ENCODE measurements at regions not wholly inside any gene's neighbourhood (a gene's known extent, or its start where the extent isn't known, plus 50 kb on each side); places are given as distances from the start of the nearest gene placed in this dataset.

DNA sequence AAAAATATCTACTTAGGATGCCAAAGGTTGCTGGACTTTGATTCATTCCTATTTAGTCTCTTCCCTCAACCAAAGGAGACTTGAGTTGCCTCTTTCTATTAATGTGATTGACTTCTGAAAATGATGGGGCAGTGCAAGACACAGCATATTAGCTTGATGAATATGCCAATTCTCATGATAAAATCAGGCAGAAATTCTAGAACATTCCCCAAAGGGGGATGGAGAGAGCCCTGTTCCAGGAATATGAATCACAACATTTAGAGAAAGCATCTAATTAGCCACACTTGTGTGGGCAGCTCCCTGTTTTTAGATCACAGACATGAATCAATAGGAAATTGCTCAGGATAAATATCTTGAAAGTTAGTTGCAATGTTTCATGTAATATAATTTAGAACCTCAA is 584.0 kb upstream of the CDH8 start:
- TF ChIP-seq, protein P1, sequence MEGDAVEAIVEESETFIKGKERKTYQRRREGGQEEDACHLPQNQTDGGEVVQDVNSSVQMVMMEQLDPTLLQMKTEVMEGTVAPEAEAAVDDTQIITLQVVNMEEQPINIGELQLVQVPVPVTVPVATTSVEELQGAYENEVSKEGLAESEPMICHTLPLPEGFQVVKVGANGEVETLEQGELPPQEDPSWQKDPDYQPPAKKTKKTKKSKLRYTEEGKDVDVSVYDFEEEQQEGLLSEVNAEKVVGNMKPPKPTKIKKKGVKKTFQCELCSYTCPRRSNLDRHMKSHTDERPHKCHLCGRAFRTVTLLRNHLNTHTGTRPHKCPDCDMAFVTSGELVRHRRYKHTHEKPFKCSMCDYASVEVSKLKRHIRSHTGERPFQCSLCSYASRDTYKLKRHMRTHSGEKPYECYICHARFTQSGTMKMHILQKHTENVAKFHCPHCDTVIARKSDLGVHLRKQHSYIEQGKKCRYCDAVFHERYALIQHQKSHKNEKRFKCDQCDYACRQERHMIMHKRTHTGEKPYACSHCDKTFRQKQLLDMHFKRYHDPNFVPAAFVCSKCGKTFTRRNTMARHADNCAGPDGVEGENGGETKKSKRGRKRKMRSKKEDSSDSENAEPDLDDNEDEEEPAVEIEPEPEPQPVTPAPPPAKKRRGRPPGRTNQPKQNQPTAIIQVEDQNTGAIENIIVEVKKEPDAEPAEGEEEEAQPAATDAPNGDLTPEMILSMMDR (IDR thresholded peaks at IDR 0.05; ENCODE audit: borderline replicate concordance, insufficient read depth, low read depth, low read length), result no peak
- no peak overlapping the region for H3K4me3 ChIP-seq (ENCODE audit: low read depth, low read length)

DNA sequence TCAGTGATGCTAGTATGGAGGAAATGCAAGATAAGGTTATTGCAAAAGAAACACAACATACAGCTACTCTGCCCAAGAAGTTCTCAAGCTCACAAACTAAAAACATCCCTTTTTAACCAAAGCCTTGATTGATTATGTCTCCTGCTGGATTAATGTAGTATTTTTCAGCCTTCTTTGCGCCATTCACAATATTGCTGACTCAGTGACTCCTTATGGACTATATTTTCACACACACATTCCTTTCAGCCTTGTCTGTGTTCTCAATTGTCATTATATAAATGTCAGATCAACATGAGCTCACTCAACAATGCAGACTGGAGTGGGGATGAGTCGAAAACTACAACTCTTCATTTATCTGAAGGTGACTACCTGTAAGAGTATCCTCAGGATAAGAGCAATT is 579.3 kb upstream of the CDH8 start:
- TF ChIP-seq, protein P1 (IDR thresholded peaks at IDR 0.05; ENCODE audit: borderline replicate concordance, insufficient read depth, low read depth, low read length), result no peak
- H3K4me3 ChIP-seq (ENCODE audit: low read depth, low read length), result no peak overlapping the region

DNA sequence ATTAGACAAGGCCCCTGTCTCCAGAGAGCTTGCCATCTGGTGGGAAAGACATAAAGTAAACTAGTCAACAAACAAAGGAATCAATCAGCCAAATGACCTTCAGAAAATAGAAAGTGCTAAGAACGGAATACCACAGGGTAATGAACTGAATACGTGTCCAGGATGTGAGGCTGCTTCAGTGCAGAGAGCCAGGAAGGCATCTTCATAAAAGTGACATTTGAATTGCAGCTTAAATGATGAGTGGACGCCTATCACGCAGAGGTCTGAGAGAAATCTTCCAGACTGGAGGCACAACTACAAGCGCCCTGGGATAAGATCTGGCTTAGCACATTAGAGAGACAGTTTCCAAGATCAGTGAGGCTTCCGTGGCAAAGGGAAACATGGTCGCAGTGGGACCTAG is 574.1 kb upstream of the CDH8 start:
- TF ChIP-seq, protein P1 (IDR thresholded peaks at IDR 0.05; ENCODE audit: borderline replicate concordance, insufficient read depth, low read depth, low read length), result no peak
- no peak overlapping the region for H3K4me3 ChIP-seq (ENCODE audit: low read depth, low read length)

DNA sequence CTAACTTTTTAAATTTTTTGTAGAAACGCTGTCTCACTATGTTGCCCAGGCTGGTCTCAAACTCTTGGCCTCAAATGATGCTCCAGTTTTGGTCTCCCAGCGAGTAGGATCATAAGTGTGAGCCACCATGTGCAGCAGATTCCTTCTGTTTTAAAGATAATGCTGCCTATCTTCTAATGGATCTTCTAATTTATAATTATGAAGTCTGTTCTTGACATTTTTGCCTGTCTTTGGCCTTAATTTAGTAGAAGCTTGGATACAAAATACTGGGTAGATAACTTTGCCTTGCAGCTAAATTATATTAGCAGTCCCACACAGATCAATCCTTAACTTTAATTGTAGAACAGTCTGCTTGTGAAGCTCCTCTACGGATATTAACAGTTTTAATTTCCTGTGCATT is 566.6 kb upstream of the CDH8 start:
- TF ChIP-seq, protein P1 (IDR thresholded peaks at IDR 0.05; ENCODE audit: borderline replicate concordance, insufficient read depth, low read depth, low read length), result no peak

DNA sequence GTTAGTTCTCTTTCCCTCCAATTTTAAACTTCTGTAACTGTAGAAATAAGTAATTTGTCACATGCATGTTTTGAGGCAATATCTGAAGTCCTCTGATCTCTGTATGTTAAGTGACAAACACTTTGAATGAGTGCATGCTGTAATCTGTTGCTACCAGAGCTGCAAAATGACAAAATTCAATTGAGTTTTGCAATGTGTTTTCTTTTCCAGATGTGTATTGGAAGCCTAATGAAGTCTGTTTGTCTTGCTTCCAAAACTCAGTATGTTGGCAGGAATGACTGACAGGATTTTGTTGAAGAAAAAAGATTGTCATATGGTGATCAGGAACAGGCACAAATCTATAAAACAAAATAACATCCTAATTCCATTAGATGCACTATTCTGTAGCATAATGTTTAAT is 561.6 kb upstream of the CDH8 start:
- no peak overlapping the region for H3K4me3 ChIP-seq (ENCODE audit: low read depth, low read length)
- TF ChIP-seq, protein P1 (IDR thresholded peaks at IDR 0.05; ENCODE audit: borderline replicate concordance, insufficient read depth, low read depth, low read length), result no peak

More for the DNA sequence above, 566.6 kb upstream of the CDH8 start:
- H3K4me3 ChIP-seq (ENCODE audit: low read depth, low read length), result no peak overlapping the region

DNA sequence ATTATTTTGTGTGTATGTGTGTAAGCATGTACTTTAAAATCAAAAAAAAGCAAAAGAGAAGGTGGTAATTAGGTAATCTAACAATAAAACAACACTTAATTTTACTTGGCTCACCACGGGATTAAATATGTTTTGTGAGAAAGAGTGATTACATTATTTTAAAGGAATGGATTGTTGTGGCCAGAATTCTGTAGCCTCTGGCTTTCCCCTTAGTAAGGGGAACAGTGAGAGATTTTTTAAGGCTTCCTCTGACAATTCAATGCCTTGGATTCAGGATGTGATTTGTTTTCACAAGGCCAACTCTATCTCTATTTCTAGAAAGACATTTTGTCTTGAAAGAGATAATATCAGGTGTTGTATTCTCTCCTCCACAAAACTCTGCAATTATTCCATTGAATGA is 560.3 kb upstream of the CDH8 start:
- no peak overlapping the region for H3K4me3 ChIP-seq (ENCODE audit: low read depth, low read length)
- TF ChIP-seq, protein P1 (IDR thresholded peaks at IDR 0.05; ENCODE audit: borderline replicate concordance, insufficient read depth, low read depth, low read length), result no peak

DNA sequence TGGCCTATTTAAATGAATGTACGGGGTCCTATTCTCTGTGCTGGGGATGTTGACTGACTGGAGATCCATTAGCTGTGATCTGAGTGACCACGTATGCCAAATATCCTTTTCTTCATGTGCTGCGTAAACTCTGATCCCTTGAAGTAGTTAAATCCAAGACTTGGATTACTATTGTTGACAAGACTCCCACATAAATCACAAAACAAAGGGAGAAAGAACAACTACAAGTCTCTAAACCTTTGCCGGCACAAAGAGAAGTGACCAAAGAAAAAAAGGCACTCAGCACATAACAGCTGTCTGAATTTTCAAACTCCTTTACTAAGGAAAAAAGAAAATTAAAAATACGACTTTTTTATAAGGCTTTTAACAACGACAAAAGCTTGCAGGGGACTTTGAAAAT is 559.9 kb upstream of the CDH8 start:
- no peak overlapping the region for H3K4me3 ChIP-seq (ENCODE audit: low read depth, low read length)
- TF ChIP-seq, protein P1 (IDR thresholded peaks at IDR 0.05; ENCODE audit: borderline replicate concordance, insufficient read depth, low read depth, low read length), result no peak

Measured in GM12875 (cell line).